Fibroblast of gingiva (primary cell): ENCODE measurements at regions not wholly inside any gene's neighbourhood (a gene's known extent, or its start where the extent isn't known, plus 50 kb on each side); places are given as distances from the start of the nearest gene placed in this dataset.

ENCODE experiments used
- DNase-seq: peaks from one replicate; pipeline ENCODE4 v3.0.0-alpha.2; 2011; ENCODE audit warnings: low read depth

DNA sequence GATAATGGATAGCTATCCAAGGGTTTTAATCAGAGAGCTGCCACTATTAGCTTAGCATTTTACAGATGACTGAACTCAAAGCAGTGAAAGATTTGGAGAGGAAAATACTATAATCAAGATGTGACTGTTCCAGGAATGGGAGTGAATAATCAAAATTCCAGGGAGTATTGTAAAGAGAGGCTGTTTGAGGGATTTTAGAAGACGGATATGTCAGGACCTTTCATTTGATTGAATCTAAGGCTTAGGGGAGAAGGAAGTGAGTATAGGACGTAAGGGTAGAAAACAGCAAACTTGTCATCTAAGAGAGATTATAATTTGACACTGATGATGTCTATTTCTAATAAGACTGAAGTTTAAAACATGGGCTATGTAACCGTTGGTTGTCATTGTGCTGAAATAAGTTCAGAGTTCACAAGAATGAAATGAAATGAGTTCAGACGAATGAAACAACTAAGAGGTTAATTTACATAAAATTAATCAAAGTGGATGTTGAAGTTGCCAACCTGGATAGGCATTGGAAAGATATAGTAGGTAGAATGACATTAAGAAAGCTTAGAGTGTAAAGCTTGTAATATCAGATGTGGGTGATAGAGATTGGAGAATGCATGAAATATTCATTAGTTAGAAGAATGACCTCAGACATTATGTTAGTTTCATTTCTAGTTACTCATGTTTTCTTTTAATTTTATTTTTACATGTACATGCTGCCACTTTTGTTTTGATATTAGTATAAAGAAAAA is 842.8 kb downstream of the SI start:
- no peak for DNase-seq

DNA sequence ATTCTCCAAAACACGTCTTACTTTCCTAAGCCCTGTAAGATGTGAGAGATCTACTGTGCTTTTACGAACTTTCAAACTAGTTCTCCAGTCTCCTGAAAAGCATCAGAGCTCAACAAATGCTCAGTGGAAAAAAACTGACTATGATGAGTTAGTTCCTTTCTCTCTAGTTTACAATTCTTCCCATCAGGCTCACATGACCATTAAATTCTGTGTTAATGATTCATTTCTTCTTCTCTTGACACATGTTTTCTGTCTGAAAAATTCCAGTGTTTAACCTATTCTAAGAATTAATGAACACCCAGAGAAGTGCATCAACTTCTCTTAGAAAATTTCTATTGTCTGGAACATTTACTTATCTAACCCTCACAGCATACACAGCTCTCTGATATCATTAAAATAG is 844.3 kb downstream of the SI start:
- DNase-seq = no peak

- DNase-seq = no peak
Measured at GRCh38 chr3:164231718-164232117, 846.6 kb downstream of the SI start.

- DNase-seq = no peak
Measured at GRCh38 chr3:164230385-164231094, 847.8 kb downstream of the SI start.

GRCh38 chr3:164224126-164224525 is 854.2 kb downstream of the SI start:
- no peak for DNase-seq

DNA sequence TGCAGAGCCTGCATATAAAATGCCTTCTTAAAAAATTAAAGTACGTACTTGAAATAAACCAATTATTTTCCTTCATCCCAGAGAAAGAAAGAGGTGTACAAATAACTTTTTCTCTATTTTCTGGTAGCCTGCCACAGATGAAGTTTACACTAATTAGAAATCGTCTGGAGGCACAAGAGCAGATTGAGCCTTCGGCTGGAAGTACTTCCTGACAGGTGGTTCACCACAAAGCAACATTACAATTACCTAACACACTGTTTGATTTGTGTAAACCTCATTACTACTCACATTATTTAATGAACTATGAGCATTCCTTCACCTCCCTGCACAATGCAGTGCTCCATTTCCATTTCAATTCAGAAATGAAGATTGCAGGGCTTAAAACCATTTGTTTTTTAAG is 856.1 kb downstream of the SI start:
- no peak for DNase-seq

GRCh38 chr3:164221297-164221696 is 857.0 kb downstream of the SI start:
- no peak for DNase-seq

GRCh38 chr3:164209363-164209762 is 868.9 kb downstream of the SI start:
- DNase-seq = no peak

- peak; percentile 3 for DNase-seq
Measured at GRCh38 chr3:164208821-164209220, 869.5 kb downstream of the SI start.

GRCh38 chr3:164208048-164208447 is 870.2 kb downstream of the SI start:
- no peak for DNase-seq

- DNase-seq = no peak
Measured at GRCh38 chr3:164200053-164200823, 878.1 kb downstream of the SI start.

- DNase-seq = no peak
Measured at GRCh38 chr3:164196477-164196876, 881.8 kb downstream of the SI start.

- DNase-seq = no peak
Measured at GRCh38 chr3:164194842-164195241, 883.5 kb downstream of the SI start.

DNA sequence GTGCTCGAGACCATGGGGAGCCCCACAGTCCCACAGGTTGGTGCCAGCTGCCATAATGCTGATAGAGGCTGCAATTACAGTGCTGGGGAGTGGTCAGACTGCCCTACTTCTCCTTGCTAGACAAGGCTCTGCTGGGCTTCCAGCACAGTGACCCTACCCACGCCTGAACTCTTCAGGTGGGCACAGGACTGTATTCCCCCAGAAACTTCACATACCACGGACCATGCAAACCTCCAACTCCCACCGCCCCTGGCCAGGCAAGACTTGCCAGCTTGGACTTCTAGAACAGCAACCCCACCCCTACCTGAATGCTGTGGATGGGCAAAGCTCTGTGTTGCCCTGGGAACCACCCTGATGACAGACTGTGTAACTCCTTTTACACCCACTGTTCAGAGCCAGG is 885.3 kb downstream of the SI start:
- no peak for DNase-seq

- DNase-seq = no peak
Measured at GRCh38 chr3:164190566-164190965, 887.7 kb downstream of the SI start.

DNA sequence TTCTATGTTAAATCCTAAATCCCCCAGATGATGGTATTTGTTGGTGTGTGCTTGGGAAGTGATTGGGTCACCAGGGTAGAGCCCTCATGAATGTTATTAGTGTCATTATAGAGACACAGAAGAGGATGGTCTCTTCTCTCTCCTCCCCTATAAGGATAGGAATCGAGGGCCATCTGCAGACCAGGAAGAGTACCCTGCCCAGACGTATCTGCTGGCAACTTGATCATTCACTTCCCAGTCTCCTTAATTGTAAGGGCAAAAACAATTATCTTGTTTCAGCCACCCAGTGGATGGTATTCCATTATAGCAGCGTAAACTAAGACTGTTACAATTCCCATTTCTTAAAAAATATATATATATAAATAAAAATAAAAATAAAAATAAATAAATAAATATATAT is 892.2 kb downstream of the SI start:
- DNase-seq = no peak

- no peak for DNase-seq
Measured at GRCh38 chr3:164179110-164179774, 899.1 kb downstream of the SI start.

- DNase-seq = no peak
Measured at GRCh38 chr3:164174059-164174458, 904.2 kb downstream of the SI start.

GRCh38 chr3:164155400-164155799 is 922.9 kb downstream of the SI start:
- DNase-seq = no peak

- no peak for DNase-seq
Measured at GRCh38 chr3:164144824-164145223, 933.5 kb downstream of the SI start.

- no peak for DNase-seq
Measured at GRCh38 chr3:164132878-164133277, 945.4 kb downstream of the SI start.
